ENCODE measurements at regions not wholly inside any gene's neighbourhood (a gene's known extent, or its start where the extent isn't known, plus 50 kb on each side); places are given as distances from the start of the nearest gene placed in this dataset.

DNA sequence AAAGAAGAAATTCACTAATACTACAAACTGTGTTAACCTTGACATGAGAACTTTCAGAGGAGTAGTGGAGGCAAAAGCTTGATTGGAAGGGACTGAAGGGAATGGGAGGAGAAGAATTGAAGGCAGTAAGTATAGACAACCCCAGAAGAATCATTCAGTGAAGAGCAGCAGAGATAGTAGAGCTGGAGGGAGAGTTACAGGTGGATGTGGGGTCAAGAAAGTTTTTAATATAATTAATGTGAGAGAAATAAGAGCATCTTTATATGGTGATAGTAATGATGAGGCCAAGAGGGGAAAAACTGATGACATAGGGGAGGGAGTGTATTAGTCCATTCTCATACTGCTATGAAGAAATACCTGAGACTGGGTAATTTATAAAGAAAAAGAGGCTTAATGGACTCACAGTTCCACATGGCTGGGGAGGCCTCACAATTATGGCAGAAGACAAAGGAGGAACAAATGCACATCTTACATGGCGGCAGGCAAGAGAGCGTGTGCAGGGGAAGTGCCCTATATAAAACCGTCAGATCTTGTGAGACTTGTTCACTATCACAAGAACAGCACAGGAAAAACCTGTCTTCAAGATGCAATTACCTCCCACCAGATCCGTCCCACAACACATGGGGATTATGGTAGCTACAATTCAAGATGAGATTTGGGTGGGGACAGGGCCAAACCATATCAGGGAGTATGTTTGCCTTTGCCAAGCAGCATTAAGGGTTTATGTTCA lies 88.3 kb upstream of the PIK3CG start:
- DNase-seq: no peak

DNA sequence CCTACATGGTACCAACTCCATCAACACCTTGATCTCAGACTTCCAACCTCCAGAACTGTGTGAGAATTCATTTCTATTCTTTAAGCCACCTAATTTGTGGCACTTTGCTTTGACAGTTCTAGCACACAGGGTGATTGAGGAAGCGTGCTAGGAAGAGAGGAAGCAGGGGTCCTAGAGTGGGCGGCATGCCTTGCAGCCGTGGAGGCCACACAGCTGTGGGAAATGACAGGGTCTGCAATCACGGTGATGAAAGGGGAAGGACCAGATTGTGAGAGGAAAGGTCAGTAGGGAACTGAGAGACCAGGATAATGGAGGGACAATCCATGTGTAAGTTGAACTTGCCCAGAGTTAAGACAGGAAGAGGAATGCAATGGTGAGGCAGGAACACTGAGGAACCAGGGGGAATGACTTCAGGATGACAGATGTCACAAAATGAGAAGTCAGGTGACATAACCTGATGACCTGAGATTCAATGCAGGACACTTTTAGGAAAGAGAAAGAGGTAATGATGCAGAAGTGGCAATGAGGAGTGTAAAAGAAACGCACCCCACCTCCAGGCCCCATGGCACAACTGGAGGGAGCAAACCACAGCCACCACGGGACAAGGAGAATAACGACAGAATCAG lies 87.3 kb upstream of the PIK3CG start:
- DNase-seq: no peak

DNA sequence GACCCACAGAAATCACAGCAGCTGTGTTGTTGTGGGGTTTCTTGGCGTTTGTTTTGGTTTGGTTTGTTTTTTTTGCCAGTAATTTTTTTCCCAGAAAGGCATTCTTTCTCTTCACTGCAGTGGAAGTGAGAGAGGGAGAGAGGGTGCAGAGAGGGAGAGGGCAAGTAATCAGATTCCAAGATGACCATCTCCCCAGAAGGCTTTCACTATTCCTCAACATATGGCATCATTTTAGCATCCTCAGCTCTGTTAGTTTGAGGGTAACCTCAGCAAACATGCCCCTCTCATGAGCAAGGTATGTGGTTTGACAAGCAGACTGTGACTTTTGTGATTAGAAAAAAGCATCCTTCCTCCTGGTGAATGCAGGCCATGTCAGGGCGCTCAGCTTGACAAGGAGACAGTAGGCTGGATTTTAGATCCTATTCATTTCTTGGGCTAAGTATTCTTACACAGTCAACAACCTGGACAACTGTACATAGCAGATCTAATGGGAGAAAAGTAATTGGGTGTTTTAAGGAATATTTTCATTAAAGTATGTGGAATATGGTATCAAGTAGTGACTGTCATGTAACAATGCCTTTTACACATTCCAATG lies 86.3 kb upstream of the PIK3CG start:
- DNase-seq: no peak

DNA sequence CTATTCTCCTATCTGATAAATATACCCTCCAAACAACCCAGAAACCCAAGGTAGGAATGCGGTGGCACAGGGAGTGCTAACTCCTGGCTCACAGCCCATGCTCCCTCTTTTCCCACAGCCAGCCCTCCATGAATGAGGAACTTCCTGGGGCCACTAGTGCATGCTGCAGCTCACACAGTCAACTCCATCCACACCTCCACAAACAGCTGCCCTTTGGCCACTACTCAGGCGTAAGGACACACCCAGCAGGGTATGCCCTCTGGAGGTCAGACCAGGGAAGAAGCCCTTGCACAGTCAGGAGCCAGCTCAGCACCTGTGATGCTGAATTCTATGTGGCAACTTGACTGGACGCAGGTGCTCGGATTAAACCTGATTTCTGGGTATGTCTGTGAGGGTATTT lies 85.2 kb upstream of the PIK3CG start:
- no peak for DNase-seq

DNA sequence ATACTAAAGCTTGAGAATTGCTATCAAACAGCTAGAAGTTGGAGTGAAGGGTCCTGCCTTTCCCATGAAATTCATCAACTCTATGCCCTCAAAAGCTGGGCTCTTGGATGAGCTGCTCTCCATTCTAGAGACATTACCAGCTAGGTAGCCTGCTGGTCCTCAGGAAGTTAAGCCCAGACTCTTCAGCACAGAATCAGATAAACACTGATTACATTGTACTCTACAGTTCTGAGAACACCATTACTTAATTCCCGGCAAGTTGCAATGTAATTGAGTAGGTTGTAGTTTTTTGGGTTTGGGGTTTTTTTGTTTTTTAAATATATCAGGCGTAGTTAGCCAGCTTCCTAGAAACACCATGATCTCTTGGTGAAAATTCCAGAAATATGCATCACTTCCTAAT lies 84.1 kb upstream of the PIK3CG start:
- DNase-seq: no peak

DNA sequence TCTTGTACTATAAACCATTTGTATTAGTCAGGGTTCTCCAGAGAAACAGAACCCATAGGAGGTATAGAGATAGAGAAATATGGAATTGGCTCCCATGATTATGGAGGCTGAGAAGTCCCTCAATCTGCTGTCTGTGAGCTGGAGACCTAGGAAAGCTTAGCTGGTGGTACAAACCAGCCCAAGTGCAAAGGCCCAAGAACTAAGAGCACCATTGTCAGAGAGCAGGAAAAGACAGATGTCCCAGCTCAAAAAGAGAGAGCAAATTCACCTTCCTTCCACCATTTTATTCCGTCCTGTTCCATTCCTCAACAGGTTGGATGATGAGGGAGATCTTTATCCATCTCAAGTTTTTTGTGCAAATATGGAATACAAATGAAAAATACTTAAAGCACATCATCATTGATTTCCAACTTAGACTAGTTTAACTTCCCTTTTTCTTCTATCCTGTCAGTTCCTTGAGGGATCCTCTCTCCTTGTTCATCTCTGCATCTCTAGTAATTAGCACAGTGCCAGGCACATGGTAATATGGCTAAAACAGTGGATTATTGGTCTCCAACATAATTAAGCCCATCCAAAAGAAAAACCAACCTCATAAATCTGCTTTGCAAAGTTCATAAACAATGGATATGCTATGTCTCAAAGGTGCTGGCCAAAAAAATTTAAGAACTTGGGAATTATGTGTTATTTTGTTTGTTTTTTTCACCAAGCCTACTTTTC lies 83.1 kb upstream of the PIK3CG start:
- DNase-seq: no peak

DNA sequence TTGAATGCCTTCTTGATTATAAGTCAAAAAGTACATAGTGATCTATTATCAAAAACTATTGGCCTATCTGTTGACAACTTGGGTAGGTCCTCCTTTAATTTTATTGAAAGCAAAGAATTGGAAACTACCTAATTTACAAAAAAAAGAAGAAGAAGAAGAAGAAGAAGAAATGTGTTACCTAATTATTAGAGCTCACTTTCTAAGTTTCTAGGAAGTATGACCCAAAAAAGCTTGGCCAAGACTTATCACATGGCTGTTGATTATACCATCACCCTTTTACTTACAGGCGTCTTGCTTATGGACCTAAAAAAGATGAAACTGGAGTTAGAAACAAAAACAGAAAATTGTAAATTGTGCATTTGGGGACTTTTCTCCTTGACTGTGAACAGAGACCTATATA lies 81.8 kb upstream of the PIK3CG start:
- DNase-seq: no peak

DNA sequence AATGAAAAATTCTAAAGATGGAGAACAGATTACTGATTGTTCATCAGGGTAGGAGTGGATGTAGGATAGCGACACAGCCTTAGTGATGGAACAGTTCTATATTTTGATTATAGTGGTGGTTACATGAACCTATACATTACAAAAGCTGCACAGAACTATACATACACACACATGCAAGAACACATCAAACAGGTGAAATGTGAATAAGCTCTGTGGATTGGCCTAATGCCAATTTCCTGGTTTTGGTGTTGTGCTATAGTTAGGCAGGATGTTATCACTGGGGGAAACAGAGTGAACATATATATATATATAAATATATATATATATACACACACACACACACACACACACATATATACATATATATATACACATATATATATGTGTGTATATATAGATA lies 76.4 kb upstream of the PIK3CG start:
- DNase-seq: no peak

DNA sequence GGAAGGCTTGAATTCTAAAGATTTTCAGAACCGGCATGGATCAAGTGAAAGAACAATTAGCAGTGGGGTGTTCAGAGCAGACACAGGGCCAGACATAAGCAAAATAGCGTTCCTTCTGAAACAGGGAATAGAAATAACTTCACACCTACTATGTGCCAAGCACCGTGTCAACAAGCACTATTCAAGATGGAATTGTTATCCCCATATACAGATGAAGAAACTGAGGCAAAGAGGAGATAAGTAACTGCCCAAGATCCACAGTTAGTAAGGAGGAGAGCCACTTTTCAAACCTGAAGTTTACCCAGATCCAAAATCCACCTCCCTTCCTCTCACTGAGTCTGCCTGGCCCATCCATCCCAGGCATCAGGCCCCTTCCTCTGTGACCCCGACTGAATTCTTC lies 73.6 kb upstream of the PIK3CG start:
- no peak for DNase-seq

DNA sequence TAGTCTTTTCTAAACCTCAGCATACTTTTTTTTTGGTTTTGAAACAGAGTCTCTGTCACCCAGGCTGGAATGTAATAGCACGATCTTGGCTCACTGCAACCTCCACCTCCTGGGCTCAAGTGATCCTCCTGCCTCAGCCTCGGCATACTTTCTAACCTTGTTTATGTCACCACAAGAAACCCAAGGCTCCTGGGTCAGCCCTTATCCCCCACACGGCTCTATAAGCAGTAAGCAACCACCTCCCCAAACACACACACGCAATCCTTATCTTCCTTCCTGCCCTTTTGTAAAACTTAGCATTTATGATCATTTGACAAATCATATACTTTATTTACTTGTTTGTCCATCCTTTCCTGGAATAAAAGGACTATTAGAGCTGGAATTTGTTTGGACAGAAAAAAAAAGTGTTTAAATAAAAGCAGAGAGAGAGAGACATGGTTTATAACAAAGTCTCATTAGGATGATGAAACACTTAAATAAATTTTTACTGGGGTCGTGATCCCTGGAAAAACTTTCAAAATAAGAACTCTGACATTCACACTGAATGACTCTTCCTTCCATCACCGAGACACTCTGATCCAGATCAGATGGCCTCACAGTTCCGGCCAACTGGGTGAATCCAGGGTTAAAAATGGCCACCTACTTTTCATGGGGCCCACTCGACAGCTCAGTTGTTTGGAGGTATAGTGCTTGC lies 72.7 kb upstream of the PIK3CG start:
- DNase-seq: no peak

DNA sequence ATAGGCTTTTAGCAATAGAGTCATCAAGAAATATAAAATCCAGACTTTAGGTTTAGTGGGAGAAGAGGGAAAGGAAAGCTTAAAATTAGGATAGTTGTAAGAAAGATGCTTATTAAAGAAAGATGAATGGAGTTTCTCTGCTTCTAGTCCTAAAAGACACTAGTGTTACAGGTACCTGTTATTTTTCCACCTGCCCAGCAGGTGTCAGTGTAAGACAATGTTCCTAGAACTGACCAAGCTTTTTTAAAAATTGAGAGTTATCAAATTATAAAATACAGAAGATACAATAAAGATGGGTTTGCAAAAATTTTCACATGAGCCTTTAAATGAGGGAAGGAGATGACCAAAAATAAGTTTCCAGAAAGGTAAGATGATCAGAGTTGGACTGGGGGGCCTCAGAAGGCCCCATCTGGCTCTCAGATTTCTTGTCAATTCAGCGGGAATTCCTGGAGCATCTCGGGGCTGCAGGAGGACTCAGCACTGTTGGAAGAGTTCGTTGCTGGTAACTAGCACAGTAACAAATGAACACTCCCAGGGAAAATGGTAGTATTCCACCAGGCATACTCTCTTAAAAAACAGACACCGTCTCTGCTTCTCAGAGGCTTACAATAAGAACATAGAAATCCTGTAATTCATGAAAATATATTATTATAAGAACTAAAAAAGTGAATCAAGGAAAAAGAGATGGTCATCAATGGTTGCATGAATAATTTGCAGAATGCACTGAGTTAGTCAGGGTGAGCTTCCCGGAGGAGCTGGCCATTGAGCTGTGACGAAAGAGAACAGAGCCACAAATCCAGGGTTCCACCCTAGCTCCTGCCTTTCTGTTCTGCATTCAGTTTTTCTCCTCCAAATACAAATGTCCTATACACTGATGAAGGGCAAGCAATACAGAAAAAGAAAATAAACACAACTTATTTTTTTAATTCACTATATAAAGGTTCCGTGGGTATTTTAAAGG lies 71.8 kb upstream of the PIK3CG start:
- no peak for DNase-seq

DNA sequence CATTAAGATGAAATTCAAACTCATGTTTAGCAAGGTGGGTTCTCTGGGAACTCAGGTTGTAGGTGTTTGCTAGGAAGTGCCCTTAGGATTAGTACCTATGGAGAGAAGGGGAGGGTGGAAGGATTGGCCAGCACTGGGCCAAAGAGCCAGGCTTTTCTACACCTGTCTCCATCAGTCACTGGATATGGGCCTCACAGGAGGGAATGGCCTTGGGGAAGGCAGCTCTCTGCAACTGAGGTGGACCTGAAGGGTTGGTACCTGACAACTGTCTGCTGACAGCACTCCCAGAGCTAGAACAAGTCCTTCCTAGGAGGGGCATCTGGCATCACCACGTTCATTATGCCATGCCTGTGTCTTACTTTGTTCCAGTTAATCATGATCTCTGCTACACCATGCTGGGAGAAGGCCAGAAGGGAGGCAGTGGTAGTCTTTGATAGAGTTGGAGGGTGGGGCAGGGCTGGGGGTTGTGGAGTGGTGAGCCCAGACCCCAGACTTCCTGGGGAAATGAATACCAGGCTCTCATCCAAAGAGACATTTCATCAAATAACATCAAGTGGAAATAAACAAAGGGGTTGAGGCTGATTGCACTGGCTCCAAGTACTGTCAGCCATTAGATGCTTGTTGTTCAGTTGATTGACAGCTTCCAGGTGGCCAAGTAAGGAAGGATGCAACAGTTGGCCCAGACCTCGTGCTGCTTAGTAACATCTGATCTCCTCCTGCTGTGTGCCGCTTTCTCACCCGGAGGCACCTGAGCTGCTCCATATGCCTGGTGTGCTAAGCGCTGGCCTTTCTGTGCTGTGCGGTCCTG lies 70.6 kb upstream of the PIK3CG start:
- DNase-seq: no peak

DNA sequence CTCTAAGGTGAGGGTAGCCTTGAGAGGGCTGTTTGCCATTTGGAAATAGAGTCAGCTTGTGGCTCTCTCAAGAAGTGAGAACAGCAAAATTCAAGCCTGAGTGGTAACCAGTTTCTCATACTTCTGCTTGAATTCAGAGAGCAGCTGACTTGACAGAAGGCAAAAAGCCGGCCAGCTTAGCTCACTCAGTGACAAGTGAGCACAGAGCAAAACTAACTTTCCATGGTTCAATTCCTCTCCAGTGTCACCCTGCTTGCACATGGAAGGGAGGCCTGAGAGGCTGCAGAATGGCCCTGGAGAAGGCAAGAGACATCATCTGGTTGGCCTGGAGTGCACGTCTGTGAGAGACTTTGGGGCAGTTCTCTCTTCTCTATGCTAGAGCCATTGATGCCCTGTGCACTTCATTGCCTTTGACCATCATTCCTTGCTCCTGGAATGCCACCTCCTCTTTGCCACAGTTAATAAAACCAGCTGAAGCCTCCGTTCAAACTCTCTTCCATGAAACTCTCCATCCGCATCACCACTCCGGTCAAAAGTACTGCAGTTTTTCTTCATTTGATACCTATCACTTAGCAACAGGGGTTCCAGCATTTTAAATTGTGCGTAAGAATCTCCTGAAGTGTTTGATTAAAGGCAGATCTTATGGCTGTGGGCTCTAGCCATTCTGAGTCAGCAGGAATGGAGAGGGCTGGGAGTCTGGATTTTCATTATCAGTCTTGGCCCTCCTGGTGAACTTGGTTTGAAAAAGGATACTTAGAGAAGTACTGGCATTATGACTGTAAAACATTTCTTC lies 69.8 kb upstream of the PIK3CG start:
- no peak for DNase-seq

DNA sequence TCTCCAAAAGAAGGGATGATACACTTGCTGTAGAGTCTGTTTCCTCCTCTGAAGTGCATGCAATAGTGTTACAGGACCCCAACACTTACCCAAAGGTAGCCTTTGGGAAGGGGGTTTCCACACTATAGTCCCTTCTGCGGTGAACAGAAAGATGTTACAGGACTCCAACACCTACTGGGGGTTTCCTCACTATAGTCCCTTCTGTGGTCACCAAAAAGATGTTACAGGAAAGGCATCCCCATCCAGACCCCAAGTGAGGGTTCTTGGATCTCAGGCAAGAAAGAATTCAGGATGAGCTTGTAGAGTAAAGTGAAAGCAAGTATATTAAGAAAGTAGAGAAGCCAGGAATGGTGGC lies 69.2 kb upstream of the PIK3CG start:
- no peak for DNase-seq

DNA sequence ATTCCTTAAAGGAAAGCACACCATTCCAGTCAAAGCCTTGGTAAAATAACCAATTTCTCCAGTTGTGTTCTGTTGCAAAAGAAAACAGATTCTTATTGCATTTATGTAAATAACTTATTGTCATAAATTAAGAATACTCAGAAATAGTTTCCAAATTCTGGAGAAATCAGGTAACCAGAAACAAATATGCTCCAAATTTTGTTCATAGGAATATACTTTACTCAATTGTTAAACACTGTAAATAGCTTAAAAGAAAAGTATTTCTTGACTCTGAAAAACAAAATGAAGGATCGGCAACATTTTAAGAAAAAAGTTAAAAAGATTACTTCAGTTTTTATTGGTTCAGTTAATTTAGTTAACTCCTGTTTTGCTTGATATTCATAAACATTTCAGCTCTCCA lies 67.1 kb upstream of the PIK3CG start:
- no peak for DNase-seq

DNA sequence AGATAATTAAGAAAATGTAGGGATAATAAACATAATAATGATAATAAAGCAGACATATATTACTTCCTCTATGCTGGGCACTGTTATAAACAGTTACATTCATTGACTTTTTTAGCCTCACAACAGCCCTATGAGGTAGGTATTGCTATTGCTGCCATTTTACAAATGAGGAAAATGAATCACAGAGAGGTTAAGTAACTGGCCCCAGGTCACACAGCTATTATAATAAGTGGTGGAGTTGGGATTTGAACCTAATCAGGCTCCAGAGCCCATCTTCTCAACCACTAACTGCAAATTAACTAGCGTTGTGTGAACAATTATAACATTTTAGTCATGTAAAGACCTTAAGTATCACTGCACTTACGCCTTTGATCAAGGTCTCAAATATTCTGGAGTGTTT lies 62.5 kb upstream of the PIK3CG start:
- DNase-seq: no peak

DNA sequence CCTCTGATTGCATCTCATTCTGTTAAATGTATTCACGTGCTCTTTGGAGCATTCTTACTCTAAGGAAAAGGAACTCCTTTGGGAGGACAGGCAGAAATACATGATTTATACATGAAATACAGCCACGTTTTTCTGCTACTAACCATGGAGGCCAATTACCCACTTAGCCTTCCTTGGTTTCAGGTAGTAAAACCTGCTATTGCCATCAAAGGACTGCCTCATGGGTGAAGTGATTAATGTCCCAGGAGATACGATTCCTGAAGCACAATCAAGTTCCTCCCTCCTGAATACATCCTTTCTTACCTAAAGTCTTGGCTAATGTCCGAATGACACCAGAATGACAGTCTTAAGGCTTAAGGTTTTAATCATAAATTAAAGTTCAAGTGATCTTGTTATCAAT lies 58.5 kb upstream of the PIK3CG start:
- DNase-seq: no peak

DNA sequence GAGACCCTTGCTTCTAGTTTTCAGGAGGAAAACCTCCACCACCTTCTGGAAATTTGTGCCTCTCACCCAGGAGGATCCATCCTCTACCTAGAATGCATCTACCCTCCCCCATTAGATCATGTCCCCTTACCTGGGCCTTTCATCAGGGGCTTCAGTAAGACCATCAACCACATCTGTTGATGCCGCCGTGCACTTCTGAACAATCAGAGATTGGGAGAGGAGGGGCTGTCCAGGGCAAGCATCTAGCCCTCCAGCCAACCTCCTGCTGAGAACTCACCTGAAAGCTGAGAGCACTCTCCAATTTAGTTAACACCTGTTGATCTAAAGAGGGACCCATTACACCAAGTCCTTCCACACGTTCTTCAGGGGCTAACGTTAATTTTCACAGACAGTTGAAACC lies 57.6 kb upstream of the PIK3CG start:
- no peak for DNase-seq

DNA sequence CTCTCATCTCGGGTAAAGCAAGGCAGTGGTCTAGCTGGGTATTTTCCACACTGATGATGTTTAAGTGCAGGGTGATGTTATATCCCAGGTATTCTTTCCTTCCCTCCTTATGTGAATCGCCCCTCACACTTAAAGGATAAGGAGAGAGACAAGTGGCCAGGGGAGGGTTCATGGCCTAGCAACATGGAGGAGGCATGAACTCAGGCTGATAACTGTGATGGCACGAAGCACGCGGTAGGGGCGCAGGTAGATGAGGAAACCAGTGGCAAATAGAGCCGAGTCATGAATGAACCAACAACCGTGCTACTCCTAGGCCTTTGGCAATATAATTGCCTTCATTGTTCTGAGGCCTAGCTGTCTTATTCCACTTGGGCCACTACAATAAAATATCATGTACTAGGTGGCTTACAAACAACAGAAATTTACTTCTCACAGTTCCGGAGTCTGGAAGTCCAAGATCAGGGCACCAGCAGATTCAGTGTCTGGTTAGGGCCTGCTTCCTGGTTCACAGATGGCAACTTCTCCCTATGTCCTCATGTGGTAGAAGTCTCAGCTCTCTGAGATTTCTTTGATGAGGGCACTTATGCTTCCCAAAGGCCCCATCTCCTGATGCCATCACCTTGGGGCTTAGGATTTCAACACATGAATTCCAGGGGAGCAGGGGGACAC lies 56.0 kb upstream of the PIK3CG start:
- no peak for DNase-seq

DNA sequence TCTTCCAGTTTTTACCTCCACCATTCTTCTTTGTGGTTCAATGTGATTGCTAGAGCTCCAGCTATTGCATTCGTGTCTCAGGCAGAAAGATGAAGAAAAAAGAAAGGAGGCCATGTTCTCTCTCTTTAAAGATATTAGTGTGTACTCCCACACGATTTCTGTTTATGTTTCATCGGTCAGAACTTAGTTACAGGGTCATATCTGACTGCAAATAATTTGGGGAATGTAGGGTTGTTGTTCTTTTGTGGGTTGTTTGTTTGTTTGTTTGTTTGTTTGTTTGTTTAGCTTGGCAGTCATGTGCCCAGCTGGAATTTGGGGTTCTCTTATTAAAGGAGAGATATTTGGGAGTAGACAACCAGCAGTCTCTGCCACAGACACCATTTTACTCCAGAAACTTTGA lies 53.6 kb upstream of the PIK3CG start:
- no peak for DNase-seq

Measured in GOT3 (cell line).